K562 (cell line): ENCODE measurements at regions not wholly inside any gene's neighbourhood (a gene's known extent, or its start where the extent isn't known, plus 50 kb on each side); places are given as distances from the start of the nearest gene placed in this dataset.

ENCODE experiments used
- CHD1 ChIP-seq: fragments of 200-600 bp; sonication (generic); IDR thresholded peaks from one replicate; pipeline ENCODE4 v1.6.1; 2012; ENCODE audit warnings: mild to moderate bottlenecking, moderate library complexity, low read length, inconsistent platforms
- ESRRA ChIP-seq: fragments of 450-650 bp; IDR thresholded peaks from 2 replicates; pipeline ENCODE4 v1.6.1; 2014; ENCODE audit warnings: low read depth, mild to moderate bottlenecking, moderate library complexity, borderline replicate concordance
- FOXJ3 ChIP-seq: sonication (generic); formaldehyde crosslinking; IDR thresholded peaks from 2 replicates; pipeline ENCODE4 v1.4.0; 2020; ENCODE audit warnings: mild to moderate bottlenecking, missing genetic modification reagents
- GATA2 ChIP-seq: sonication (generic); formaldehyde crosslinking; IDR thresholded peaks from 2 replicates; pipeline ENCODE4 v1.4.0; 2020; ENCODE audit warnings: mild to moderate bottlenecking, missing genetic modification reagents
- ILK ChIP-seq: fragments of 450-650 bp; IDR thresholded peaks from 2 replicates; pipeline ENCODE4 v1.6.1; 2016; ENCODE audit warnings: missing genetic modification characterization, low read depth, mild to moderate bottlenecking, missing compliant biosample characterization, moderate library complexity, borderline replicate concordance
- KAT7 ChIP-seq: sonication (generic); formaldehyde crosslinking; IDR thresholded peaks from 2 replicates; pipeline ENCODE4 v1.8.0; 2022; ENCODE audit warnings: missing genetic modification reagents, mild to moderate bottlenecking, borderline replicate concordance
- MBD2 ChIP-seq: sonication (generic); IDR thresholded peaks from 2 replicates; pipeline ENCODE4 v1.6.1; 2016; ENCODE audit warnings: low read depth, borderline replicate concordance
- MEIS2 ChIP-seq: fragments of 450-650 bp; IDR thresholded peaks from 2 replicates; pipeline ENCODE4 v1.6.1; 2014; ENCODE audit warnings: mild to moderate bottlenecking; ENCODE audit not compliant: partially characterized antibody
- NBN ChIP-seq: fragments of 450-650 bp; IDR thresholded peaks from 2 replicates; pipeline ENCODE4 v1.6.1; 2016; ENCODE audit warnings: low read depth, mild to moderate bottlenecking
- NCOA1 ChIP-seq: fragments of 450-650 bp; IDR thresholded peaks from 2 replicates; pipeline ENCODE4 v1.6.1; 2016; ENCODE audit warnings: low read depth
- NR1H2 ChIP-seq: sonication (generic); formaldehyde crosslinking; IDR thresholded peaks from 2 replicates; pipeline ENCODE4 v1.4.0; 2020; ENCODE audit warnings: mild to moderate bottlenecking, missing genetic modification reagents
- NR2F6 ChIP-seq: fragments of 450-650 bp; formaldehyde crosslinking; IDR thresholded peaks from 2 replicates; pipeline ENCODE4 v1.4.0; 2020; ENCODE audit warnings: mild to moderate bottlenecking
- PBX2 ChIP-seq, 2 experiments: IDR thresholded peaks in 1 of 2; conservative IDR thresholded peaks in 1 of 2; 2 replicates each; pipeline ENCODE4 v1.6.1; 2016; ENCODE audit warnings: low read depth in 2 of 2, mild to moderate bottlenecking in 1 of 2, missing compliant biosample characterization in 1 of 2, missing genetic modification characterization in 1 of 2, moderate library complexity in 1 of 2
- RBM14 ChIP-seq: fragments of 200-400 bp; formaldehyde crosslinking; IDR thresholded peaks from 2 replicates; pipeline ENCODE4 v1.6.1; 2018; ENCODE audit warnings: low read depth, mild to moderate bottlenecking, low read length, moderate library complexity, borderline replicate concordance; ENCODE audit not compliant: insufficient read depth
- RBM39 ChIP-seq: fragments of 200-400 bp; formaldehyde crosslinking; optimal IDR thresholded peaks from 2 replicates; pipeline ENCODE3; 2018; ENCODE audit warnings: low read depth, low read length
- SAFB2 ChIP-seq: fragments of 200-400 bp; formaldehyde crosslinking; IDR thresholded peaks from 2 replicates; pipeline ENCODE4 v1.6.1; 2018; ENCODE audit warnings: borderline replicate concordance, low read length, low read depth, moderate library complexity; ENCODE audit not compliant: severe bottlenecking
- TAF15 ChIP-seq: fragments of 200-400 bp; formaldehyde crosslinking; IDR thresholded peaks from 2 replicates; pipeline ENCODE4 v1.6.1; 2017; ENCODE audit warnings: mild to moderate bottlenecking, low read depth, low read length, moderate library complexity
- TGIF2 ChIP-seq: sonication (generic); formaldehyde crosslinking; IDR thresholded peaks from 2 replicates; pipeline ENCODE4 v1.8.1; 2022; ENCODE audit warnings: mild to moderate bottlenecking, missing genetic modification reagents, moderate library complexity
- UBTF ChIP-seq, 2 experiments: IDR thresholded peaks; 2 replicates each; pipeline ENCODE4 v1.6.1; 2012; ENCODE audit warnings: improper control_type of control experiment in 2 of 2, low read depth in 2 of 2, low read length in 2 of 2, borderline replicate concordance in 1 of 2
- ZBTB8A ChIP-seq: fragments of 450-650 bp; IDR thresholded peaks from 2 replicates; pipeline ENCODE4 v1.6.1; 2018; ENCODE audit warnings: mild to moderate bottlenecking, moderate library complexity; ENCODE audit not compliant: partially characterized antibody
- ZC3H4 ChIP-seq: sonication (generic); formaldehyde crosslinking; IDR thresholded peaks from 2 replicates; pipeline ENCODE4 v1.9.0; 2021; ENCODE audit warnings: missing genetic modification reagents, borderline replicate concordance
- ZNF24 ChIP-seq: fragments of 450-650 bp; IDR thresholded peaks from 2 replicates; pipeline ENCODE4 v1.6.1; 2016
- ZNF274 ChIP-seq: IDR thresholded peaks from 2 replicates; pipeline ENCODE4 v1.6.1; 2011; ENCODE audit warnings: low read depth, mild to moderate bottlenecking, low read length, moderate library complexity, borderline replicate concordance
- ZNF695 ChIP-seq: fragments of 450-650 bp; formaldehyde crosslinking; IDR thresholded peaks from 2 replicates; pipeline ENCODE4 v1.4.0; 2020; ENCODE audit warnings: mild to moderate bottlenecking, moderate library complexity

- TF ChIP-seq MBD2 = no peak
- no peak for TF ChIP-seq NR1H2 (CRISPR knock-in tag)
- no peak for TF ChIP-seq GATA2 (CRISPR knock-in tag)
- no peak for TF ChIP-seq ZBTB8A
- no peak for TF ChIP-seq ZNF695
- no peak for TF ChIP-seq ZNF24
- TF ChIP-seq ILK (tag) = no peak
- no peak for TF ChIP-seq CHD1
- TF ChIP-seq UBTF (IDR thresholded peaks at IDR 0.05; ENCODE audit: borderline replicate concordance in 1 of 2, low read depth in 2 of 2, low read length in 2 of 2) = no peak
- no peak for TF ChIP-seq ZC3H4
- TF ChIP-seq TAF15 = no peak
- no peak for TF ChIP-seq NBN
- TF ChIP-seq RBM39 = no peak
- TF ChIP-seq ESRRA = no peak
- TF ChIP-seq ZNF274 = no peak
- no peak for TF ChIP-seq SAFB2
- no peak for TF ChIP-seq PBX2 (CRISPR knock-in tag; IDR thresholded peaks at IDR 0.05; ENCODE audit: low read depth)
- TF ChIP-seq PBX2 (tag; conservative IDR thresholded peaks at IDR 0.05; ENCODE audit: low read depth) = peak; percentile 42; the same call in 1 of the 2 replicates
- TF ChIP-seq NR2F6 = no peak
- TF ChIP-seq RBM14 = no peak
- TF ChIP-seq NCOA1 = no peak
- TF ChIP-seq KAT7 = no peak
- TF ChIP-seq MEIS2 = peak; percentile 51
- no peak for TF ChIP-seq FOXJ3
- TF ChIP-seq TGIF2 = no peak
Measured at GRCh38 chr12:124715121-124715990, 147.9 kb upstream of the NCOR2 start (continued).
